ENCODE measurements at regions not wholly inside any gene's neighbourhood (a gene's known extent, or its start where the extent isn't known, plus 50 kb on each side); places are given as distances from the start of the nearest gene placed in this dataset.

GRCh38 chr5:106876665-106877194 lies 794.0 kb downstream of the EFNA5 start:
- TF ChIP-seq GATA3 (IDR thresholded peaks at IDR 0.05; ENCODE audit: low read depth, low read length) (no peak), GATA2 (IDR thresholded peaks at IDR 0.05; ENCODE audit: low read depth, low read length) (no peak)
